Ovary (tissue), 3 donors: ENCODE measurements at regions not wholly inside any gene's neighbourhood (a gene's known extent, or its start where the extent isn't known, plus 50 kb on each side); places are given as distances from the start of the nearest gene placed in this dataset.

Experiments
- EP300 ChIP-seq: sonication (generic); formaldehyde crosslinking; IDR thresholded peaks from one replicate; pipeline ENCODE4 v1.6.1; 2017; ENCODE audit warnings: antibody characterized with exemption
- POLR2A ChIP-seq: fragments of 450-650 bp; IDR thresholded peaks from one replicate; pipeline ENCODE4 v1.6.1; 2017; ENCODE audit warnings: antibody characterized with exemption, mild to moderate bottlenecking, moderate library complexity
- TF ChIP-seq, protein P1 (sequence below), 3 donors: fragments of 450-650 bp in 2 of 3; fragments of 200-600 bp in 1 of 3; IDR thresholded peaks; one replicate each; pipeline versions ENCODE4 v1.5.1 to v1.8.0; 2016 to 2022; ENCODE audit warnings: antibody characterized with exemption in 3 of 3, mild to moderate bottlenecking in 1 of 3
- donor health status: DM: no; HTN: no; CAD: no.

DNA sequence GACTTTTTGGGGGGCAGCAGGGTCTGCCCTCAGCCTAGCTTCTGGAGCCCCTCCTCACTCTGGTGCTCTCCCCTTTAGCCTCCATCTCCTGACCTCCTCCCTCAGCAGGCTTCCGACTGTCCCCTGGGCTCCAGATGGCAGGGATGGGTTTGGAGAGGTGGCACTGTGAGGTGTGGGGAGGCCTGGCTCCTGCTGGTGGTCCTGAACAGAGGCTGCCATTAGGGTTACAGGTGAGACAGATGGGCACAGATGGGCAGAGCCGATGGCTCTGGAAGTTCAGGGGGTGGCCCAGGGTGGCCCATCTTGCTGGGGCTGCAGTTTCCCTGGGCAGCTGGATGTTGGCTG is 68.5 kb upstream of the BEGAIN start:
- TF ChIP-seq POLR2A, result no peak
- TF ChIP-seq, protein P1, sequence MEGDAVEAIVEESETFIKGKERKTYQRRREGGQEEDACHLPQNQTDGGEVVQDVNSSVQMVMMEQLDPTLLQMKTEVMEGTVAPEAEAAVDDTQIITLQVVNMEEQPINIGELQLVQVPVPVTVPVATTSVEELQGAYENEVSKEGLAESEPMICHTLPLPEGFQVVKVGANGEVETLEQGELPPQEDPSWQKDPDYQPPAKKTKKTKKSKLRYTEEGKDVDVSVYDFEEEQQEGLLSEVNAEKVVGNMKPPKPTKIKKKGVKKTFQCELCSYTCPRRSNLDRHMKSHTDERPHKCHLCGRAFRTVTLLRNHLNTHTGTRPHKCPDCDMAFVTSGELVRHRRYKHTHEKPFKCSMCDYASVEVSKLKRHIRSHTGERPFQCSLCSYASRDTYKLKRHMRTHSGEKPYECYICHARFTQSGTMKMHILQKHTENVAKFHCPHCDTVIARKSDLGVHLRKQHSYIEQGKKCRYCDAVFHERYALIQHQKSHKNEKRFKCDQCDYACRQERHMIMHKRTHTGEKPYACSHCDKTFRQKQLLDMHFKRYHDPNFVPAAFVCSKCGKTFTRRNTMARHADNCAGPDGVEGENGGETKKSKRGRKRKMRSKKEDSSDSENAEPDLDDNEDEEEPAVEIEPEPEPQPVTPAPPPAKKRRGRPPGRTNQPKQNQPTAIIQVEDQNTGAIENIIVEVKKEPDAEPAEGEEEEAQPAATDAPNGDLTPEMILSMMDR (IDR thresholded peaks at IDR 0.05), result no peak
- TF ChIP-seq EP300, result no peak
